PFSK-1 (cell line): ENCODE measurements at regions not wholly inside any gene's neighbourhood (a gene's known extent, or its start where the extent isn't known, plus 50 kb on each side); places are given as distances from the start of the nearest gene placed in this dataset.

ENCODE experiments used
- POLR2AphosphoS5 ChIP-seq: IDR thresholded peaks from 2 replicates; pipeline ENCODE4 v1.6.1; 2012; ENCODE audit warnings: low read depth, mild to moderate bottlenecking, control low read depth, low read length, moderate library complexity
- TAF1 ChIP-seq: IDR thresholded peaks from 2 replicates; pipeline ENCODE4 v1.6.1; 2012; ENCODE audit warnings: low read length, control low read depth, borderline replicate concordance; ENCODE audit not compliant: insufficient read depth

GRCh38 chr18:3360211-3360610 lies 89.8 kb upstream of the TGIF1 start:
- TF ChIP-seq POLR2AphosphoS5 (no peak), TAF1 (no peak)
